Activated naive CD4-positive, alpha-beta T cell treated with anti-CD3 and anti-CD28 coated beads, Interleukin-2, amount 50 U/mL, for 72 hours (primary cell): ENCODE measurements at regions not wholly inside any gene's neighbourhood (a gene's known extent, or its start where the extent isn't known, plus 50 kb on each side); places are given as distances from the start of the nearest gene placed in this dataset.

ENCODE experiments used
- ATAC-seq, 2 donors: fragments of 150-1000 bp; cut with Tn5 transposase; 2 replicates each; pipeline ENCODE4 v1.10.0; 2021; ENCODE audit warnings: mild to moderate bottlenecking in 2 of 2, moderate library complexity in 2 of 2
- DNase-seq, 2 donors: peaks; one replicate each; pipeline ENCODE4 v3.0.0; 2021 to 2022; ENCODE audit warnings: low spot score in 2 of 2
- H3K27ac Mint-ChIP-seq, 2 donors: one replicate each; pipeline ENCODE4 v1.8.0; 2022; ENCODE audit warnings: mild to moderate bottlenecking in 2 of 2, mixed read lengths in 2 of 2
- H3K36me3 Mint-ChIP-seq, 2 donors: one replicate each; pipeline ENCODE4 v1.8.0; 2022; ENCODE audit warnings: mixed read lengths in 2 of 2
- H3K9me3 Mint-ChIP-seq, 2 donors: one replicate each; pipeline ENCODE4 v1.8.0; 2022; ENCODE audit warnings: mixed read lengths in 2 of 2

- Mint-ChIP-seq H3K27ac (no peak overlapping the region), H3K36me3 (no peaks in the 10 kb centered on the region), H3K9me3 (peaks cover 17 to 22% of the 10 kb centered on the region in 2 donors)
- ATAC-seq (no peak), DNase-seq (no peak)
Observed at GRCh38 chr5:26610577-26610976, 427.8 kb downstream of the CDH9 start.

GRCh38 chr5:26601563-26601962 is 436.8 kb downstream of the CDH9 start:
- no peaks in the 10 kb centered on the region for H3K36me3 Mint-ChIP-seq
- DNase-seq (no peak), ATAC-seq (no peak)
- H3K27ac Mint-ChIP-seq: no peak overlapping the region
- peaks cover 9 to 28% of the 10 kb centered on the region in 2 donors for H3K9me3 Mint-ChIP-seq

- ATAC-seq (no peak), DNase-seq (no peak)
- H3K27ac Mint-ChIP-seq: no peak overlapping the region
- no peaks in the 10 kb centered on the region for H3K36me3 Mint-ChIP-seq
- peaks cover 8 to 16% of the 10 kb centered on the region in 2 donors for H3K9me3 Mint-ChIP-seq
Observed at GRCh38 chr5:26582350-26583045, 455.9 kb downstream of the CDH9 start.

GRCh38 chr5:26579712-26580111 is 458.7 kb downstream of the CDH9 start:
- Mint-ChIP-seq H3K36me3 (no peaks in the 10 kb centered on the region), H3K9me3 (peaks cover 0 to 9% of the 10 kb centered on the region in 2 donors), H3K27ac (no peak overlapping the region)
- no peak for ATAC-seq
- no peak for DNase-seq

DNA sequence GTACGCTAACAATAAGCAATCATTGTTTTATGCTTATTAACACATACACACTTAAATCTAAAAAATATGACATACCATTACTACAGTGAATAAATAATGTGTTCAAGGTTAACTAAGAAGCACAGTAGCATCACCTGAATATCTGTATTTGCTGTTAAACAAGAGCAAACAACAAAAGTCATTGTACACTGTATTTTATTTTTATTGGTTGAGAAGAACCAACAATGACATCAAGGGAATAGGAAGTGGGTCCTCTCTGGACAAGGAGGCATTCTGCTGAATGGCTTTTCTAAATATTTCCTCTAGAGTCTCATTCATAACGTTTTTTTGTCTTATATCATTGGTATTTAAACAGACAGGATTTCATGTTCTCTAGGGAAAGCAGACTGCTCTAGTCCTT is 460.4 kb downstream of the CDH9 start:
- ATAC-seq (no peak), DNase-seq (no peak)
- peaks cover 0 to 5% of the 10 kb centered on the region in 2 donors for H3K9me3 Mint-ChIP-seq
- H3K27ac Mint-ChIP-seq: no peak overlapping the region
- H3K36me3 Mint-ChIP-seq: no peaks in the 10 kb centered on the region

DNA sequence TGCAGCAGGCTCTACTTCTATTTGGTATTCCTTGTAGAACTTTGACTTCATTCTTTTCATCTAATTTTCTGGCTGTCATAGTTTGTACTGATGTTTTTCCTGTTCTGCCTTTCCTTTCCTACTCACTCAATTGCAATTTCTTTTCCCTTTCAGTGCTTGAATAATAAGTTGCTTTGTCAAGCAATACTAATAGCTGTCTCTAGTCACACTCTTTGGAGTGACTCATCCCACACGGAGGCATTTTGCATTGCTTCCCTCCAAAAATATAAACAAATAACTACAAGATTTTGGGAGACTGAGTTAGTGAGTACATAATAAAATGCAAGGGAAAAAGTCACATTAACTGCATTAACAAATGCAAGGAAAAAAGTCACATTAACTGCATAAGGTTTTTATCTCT is 465.9 kb downstream of the CDH9 start:
- no peak overlapping the region for H3K27ac Mint-ChIP-seq
- peaks cover 4 to 5% of the 10 kb centered on the region in 2 donors for H3K9me3 Mint-ChIP-seq
- peaks cover 0 to 6% of the 10 kb centered on the region in 2 donors for H3K36me3 Mint-ChIP-seq
- no peak for ATAC-seq
- no peak for DNase-seq

DNA sequence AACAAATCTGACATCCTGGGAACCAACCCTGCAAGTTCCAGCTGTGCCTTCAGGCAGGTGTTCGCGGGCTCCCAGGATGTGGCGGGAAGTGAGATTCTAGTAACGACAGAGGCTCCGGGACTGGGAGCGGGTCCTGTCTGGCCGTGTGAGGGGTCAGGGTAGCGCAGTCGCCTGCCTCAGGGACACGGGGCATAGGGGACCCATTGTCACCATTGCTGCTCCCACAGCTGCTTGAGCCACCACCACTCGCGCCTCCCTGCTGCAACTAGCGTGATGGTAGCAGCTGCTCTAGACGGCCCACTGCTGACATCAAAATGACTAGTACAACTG is 468.5 kb downstream of the CDH9 start:
- Mint-ChIP-seq H3K9me3 (peaks cover 8 to 12% of the 10 kb centered on the region in 2 donors), H3K36me3 (peaks cover 0 to 6% of the 10 kb centered on the region in 2 donors), H3K27ac (no peak overlapping the region)
- DNase-seq (no peak), ATAC-seq (no peak)

DNA sequence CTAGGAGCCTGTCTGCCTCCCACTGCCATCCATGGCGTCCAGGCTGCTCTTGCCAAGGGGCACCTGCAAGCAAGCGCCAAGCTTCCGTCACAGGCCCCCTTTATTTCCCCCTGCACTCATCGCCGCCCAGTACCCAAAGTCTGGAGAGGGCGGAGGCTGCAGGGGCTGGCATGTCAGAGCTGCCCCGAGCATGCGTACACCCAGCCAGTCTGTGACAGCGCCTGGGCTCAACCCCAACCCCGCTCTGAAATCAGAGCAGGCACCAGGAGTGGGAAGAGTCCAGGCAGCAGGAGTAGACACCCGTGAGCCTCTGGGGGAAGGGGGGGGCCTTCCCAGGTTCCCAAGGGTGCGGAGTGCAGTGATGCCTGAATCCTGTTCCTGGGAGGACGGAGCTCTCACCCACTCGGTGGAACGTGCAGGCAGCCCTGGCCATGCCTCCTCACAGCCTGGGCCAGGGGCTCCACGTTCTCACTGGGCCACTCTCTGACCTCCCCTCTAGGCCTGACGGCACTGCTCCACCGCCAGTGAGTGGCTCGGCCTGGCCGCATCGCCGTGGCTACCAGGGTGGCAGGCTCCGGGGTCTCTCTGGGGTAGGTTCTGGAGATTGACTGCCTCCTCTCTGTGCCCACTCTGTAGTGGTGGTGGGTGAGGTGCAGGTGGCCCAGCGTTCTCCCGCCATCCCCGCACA is 469.0 kb downstream of the CDH9 start:
- DNase-seq: no peak
- no peak for ATAC-seq
- H3K27ac Mint-ChIP-seq: no peak overlapping the region
- H3K36me3 Mint-ChIP-seq: peaks cover 0 to 6% of the 10 kb centered on the region in 2 donors
- peaks cover 10 to 12% of the 10 kb centered on the region in 2 donors for H3K9me3 Mint-ChIP-seq

- no peak overlapping the region for H3K27ac Mint-ChIP-seq
- DNase-seq (no peak), ATAC-seq (no peak)
- H3K36me3 Mint-ChIP-seq: peaks cover 0 to 6% of the 10 kb centered on the region in 2 donors
- H3K9me3 Mint-ChIP-seq: peaks cover 10 to 17% of the 10 kb centered on the region in 2 donors
Observed at GRCh38 chr5:26568316-26568715, 470.1 kb downstream of the CDH9 start.

DNA sequence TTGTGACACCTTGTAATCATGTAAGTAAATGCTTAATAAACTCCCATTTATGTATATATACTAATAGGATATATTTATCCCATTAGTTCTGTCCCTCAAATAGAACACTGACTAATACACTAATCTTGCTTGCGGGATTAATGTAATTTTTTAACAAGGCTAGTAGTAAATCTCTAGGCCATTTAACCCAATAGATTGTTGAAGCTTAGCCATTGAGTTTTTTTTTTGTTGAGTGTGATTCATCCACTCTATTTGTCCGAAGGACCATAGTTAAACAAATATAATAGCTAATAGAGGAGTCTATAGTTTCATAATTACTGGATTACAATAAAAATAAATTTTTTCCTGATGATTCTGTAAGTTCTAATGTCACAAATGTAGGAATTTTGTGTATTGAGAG is 474.4 kb downstream of the CDH9 start:
- ATAC-seq: no peak
- H3K9me3 Mint-ChIP-seq: peaks cover 5 to 16% of the 10 kb centered on the region in 2 donors

DNA sequence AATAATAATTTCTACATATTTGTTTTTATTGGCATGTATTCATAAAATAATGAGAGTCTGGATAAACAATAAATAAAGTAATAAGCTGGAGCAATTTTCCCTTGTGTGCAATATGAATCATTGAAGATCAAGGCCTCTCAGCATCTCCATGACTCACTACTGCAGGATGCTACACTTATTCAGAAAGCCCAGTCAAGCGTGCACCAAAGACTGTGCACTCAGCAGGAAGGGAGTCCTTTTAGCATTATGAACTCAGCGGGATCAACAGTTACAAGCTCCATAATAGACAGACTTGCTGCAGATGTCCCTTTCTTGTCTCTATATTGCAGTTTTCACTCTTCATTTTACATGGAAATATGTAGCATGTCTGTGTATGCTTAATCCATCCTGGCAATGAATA is 485.3 kb downstream of the CDH9 start:
- ATAC-seq (no peak), DNase-seq (no peak)
- Mint-ChIP-seq H3K27ac (no peak overlapping the region), H3K9me3 (peaks cover 17 to 18% of the 10 kb centered on the region in 2 donors), H3K36me3 (no peaks in the 10 kb centered on the region)

More for the DNA sequence above, 474.4 kb downstream of the CDH9 start:
- no peaks in the 10 kb centered on the region for H3K36me3 Mint-ChIP-seq
- no peak overlapping the region for H3K27ac Mint-ChIP-seq
- DNase-seq: no peak

DNA sequence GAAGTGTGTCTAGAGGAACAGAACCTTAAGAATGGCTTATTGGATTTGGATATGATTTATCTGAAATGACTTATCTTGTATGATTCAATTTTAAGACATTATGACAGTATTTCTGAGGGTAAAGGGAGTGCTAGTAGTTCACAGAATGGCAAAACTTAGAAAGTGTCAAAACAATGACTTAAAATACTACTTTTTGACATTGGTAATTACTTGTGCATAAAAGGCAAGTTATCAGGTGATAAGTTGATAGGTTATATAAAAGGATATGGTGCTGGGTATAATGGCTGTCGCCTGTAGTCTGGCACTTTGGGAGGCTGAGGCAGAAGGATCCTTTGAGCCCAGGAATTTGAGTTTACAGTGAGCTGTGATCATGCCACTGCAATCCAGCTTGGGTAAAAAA is 494.4 kb downstream of the CDH9 start:
- H3K9me3 Mint-ChIP-seq: peaks cover 20 to 28% of the 10 kb centered on the region in 2 donors
- H3K27ac Mint-ChIP-seq: no peak overlapping the region
- peaks cover 0 to 15% of the 10 kb centered on the region in 2 donors for H3K36me3 Mint-ChIP-seq
- no peak for ATAC-seq
- DNase-seq: no peak

- peaks cover 0 to 5% of the 10 kb centered on the region in 2 donors for H3K36me3 Mint-ChIP-seq
- no peak for ATAC-seq
- DNase-seq: no peak
- no peak overlapping the region for H3K27ac Mint-ChIP-seq
- H3K9me3 Mint-ChIP-seq: peaks cover 6 to 15% of the 10 kb centered on the region in 2 donors
Observed at GRCh38 chr5:26538226-26538625, 500.2 kb downstream of the CDH9 start.

DNA sequence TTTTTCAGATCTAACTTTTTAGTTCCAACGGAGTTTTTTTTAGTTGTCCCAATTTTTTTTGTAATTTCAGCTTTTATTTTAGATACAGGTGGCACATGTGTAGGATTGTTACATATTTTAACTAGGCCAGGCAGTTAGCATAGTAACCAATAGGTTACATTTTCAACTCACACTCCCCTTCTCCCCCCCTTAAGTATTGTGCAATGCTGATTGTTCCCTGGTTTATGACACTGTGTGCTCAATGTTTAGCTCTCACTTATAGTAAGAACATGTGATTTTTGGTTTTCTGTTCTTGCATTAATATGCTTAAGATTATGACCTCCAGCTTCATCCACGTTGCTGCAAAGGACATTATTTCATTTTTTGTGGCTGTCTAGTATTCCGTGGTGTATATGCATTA is 503.2 kb downstream of the CDH9 start:
- no peak for ATAC-seq
- Mint-ChIP-seq H3K27ac (no peak overlapping the region), H3K36me3 (no peaks in the 10 kb centered on the region), H3K9me3 (peaks cover 3 to 12% of the 10 kb centered on the region in 2 donors)
- no peak for DNase-seq

DNA sequence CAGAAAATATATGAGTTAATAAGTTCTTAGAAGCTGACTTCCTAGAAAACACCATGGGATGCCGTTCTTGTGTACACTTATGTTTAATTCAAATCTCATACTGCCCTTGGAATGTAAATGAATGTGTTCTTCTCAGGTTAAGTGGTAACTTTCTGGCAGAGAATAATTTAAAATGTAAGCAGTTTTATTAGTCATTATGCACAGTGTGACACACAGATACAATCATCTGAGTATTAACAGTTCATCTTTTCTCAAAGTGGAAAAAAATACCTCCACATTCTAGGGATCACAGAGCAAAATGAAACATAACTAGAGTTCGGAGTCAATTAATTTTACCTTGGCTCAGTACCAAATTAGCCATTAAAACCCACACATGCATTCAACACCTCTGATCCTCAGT is 508.1 kb downstream of the CDH9 start:
- Mint-ChIP-seq H3K36me3 (no peaks in the 10 kb centered on the region), H3K27ac (no peak overlapping the region)
- no peak for ATAC-seq

DNA sequence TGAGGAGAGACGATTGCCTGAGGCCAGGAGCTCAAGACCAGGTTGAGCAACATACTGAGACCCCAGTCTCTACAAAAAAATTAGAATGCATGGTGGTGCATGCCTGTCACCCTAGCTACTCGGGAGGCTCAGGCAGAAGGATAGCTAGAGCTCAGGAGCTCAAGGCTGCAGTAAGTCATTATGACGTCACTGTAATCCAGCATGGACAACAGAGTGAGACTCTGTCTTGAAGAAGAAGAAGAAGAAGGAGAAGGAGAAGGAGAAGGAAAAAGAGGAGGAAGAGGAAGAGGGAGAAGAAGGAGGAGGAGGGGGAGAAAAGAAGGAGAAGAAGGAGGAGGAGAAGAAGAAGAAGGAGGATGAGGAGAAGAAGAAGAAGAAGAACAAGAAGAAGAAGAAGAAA is 519.1 kb downstream of the CDH9 start:
- H3K9me3 Mint-ChIP-seq: peaks cover 8 to 9% of the 10 kb centered on the region in 2 donors
- no peaks in the 10 kb centered on the region for H3K36me3 Mint-ChIP-seq
- no peak for DNase-seq
- ATAC-seq: no peak
- H3K27ac Mint-ChIP-seq: no peak overlapping the region

More for the DNA sequence above, 508.1 kb downstream of the CDH9 start:
- DNase-seq: no peak
- peaks cover 1 to 7% of the 10 kb centered on the region in 2 donors for H3K9me3 Mint-ChIP-seq

DNA sequence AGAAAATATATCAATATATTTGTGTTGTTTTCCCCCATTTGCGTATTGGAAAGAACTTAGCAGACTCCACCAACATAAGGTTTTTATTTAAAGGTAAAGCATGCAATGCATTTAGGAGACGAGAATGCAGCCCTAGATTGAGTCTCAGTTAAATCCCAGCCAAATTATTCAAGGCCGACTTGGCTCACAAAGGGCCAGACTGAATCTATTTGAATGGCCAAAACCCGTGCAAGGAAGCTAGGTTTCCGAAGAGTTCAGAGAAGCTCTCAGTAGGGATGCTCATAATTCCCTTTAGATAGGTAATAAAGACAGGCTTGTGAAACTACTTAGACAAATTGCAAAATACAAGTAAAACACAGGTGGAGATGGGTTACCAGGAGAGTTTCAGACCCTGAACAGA is 520.3 kb downstream of the CDH9 start:
- H3K27ac Mint-ChIP-seq: no peak overlapping the region
- no peak for ATAC-seq
- DNase-seq: no peak
- H3K36me3 Mint-ChIP-seq: no peaks in the 10 kb centered on the region
- peaks cover 8 to 14% of the 10 kb centered on the region in 2 donors for H3K9me3 Mint-ChIP-seq

GRCh38 chr5:26498972-26499371 is 539.4 kb downstream of the CDH9 start:
- Mint-ChIP-seq H3K36me3 (peaks cover 0 to 6% of the 10 kb centered on the region in 2 donors), H3K27ac (no peak overlapping the region), H3K9me3 (peaks cover 9 to 16% of the 10 kb centered on the region in 2 donors)
- DNase-seq: no peak
- no peak for ATAC-seq
